Tibial artery (tissue), 4 donors: ENCODE measurements at regions not wholly inside any gene's neighbourhood (a gene's known extent, or its start where the extent isn't known, plus 50 kb on each side); places are given as distances from the start of the nearest gene placed in this dataset.

Experiments used
- DNase-seq, 2 donors: peaks; one replicate each; pipeline ENCODE4 v3.0.0-alpha.2; 2019
- H3K27ac ChIP-seq, 2 donors: fragments of 200-600 bp; sonication (generic) in 1 of 2; 1 replicate in 1 of 2; 2 replicates in 1 of 2; pipeline ENCODE4 v1.5.1; 2018 to 2019; ENCODE audit warnings: mild to moderate bottlenecking in 1 of 2
- H3K27me3 ChIP-seq, 2 donors: fragments of 200-600 bp; sonication (generic) in 1 of 2; one replicate each; pipeline versions ENCODE4 v1.5.1 to v1.6.0; 2016 to 2019
- H3K36me3 ChIP-seq, 3 donors: fragments of 200-600 bp; sonication (generic) in 2 of 3; one replicate each; pipeline ENCODE4 v1.5.1; 2016 to 2019; ENCODE audit warnings: mild to moderate bottlenecking in 2 of 3
- H3K4me1 ChIP-seq, 4 donors: fragments of 200-600 bp; sonication (generic) in 2 of 4; 1 replicate in 3 of 4; 2 replicates in 1 of 4; pipeline ENCODE4 v1.5.1; 2016 to 2019
- H3K4me3 ChIP-seq, 2 donors: fragments of 200-600 bp; sonication (generic) in 1 of 2; 1 replicate in 1 of 2; 2 replicates in 1 of 2; pipeline ENCODE4 v1.5.1; 2018 to 2019; ENCODE audit warnings: mild to moderate bottlenecking in 2 of 2
- H3K9me3 ChIP-seq, 3 donors: fragments of 200-600 bp; sonication (generic) in 1 of 3; one replicate each; pipeline ENCODE4 v1.5.1; 2016 to 2019
- intact Hi-C: fragments of 100-400 bp; cut with DNase I; formaldehyde crosslinking; loops from one replicate; pipeline ENCODE4 v1.15.0; 2023; ENCODE audit warnings: low total_unique reads
- TF ChIP-seq, protein P1 (sequence below), 2 experiments: fragments of 200-600 bp in 1 of 2; fragments of 450-650 bp in 1 of 2; IDR thresholded peaks; one replicate each; pipeline ENCODE4 v1.5.1; 2017 to 2019; ENCODE audit warnings: antibody characterized with exemption in 2 of 2, mild to moderate bottlenecking in 1 of 2, moderate library complexity in 1 of 2

DNA sequence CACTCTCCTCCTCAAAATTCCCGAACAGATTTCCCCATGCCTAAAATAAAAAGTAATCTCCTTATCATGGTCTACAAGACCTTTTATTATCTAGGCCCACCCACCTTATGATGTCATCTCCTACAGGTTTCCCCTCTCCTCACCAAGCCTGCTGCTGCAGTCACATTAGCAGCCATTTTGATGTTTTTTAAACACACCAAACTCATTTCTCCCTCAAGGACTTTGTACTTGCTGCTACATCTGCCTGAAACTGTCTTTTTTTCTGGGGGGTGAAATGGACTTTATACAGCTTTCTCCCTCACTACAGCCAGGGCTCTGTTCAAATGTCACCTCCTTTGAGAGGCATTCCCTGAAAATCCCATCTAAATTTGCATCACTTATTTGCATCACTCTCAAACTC, 90.2 kb upstream of the TAB3 start:
- H3K27ac ChIP-seq, result no peak overlapping the region
- H3K4me3 ChIP-seq, result no peak overlapping the region
- intact Hi-C loops, result no loop called here
- no peaks in the 10 kb centered on the region for H3K9me3 ChIP-seq
- DNase-seq, result no peak
- H3K4me1 ChIP-seq, result no peaks in the 10 kb centered on the region
- no peaks in the 10 kb centered on the region for H3K27me3 ChIP-seq
- H3K36me3 ChIP-seq, result no peaks in the 10 kb centered on the region
- TF ChIP-seq, protein P1, sequence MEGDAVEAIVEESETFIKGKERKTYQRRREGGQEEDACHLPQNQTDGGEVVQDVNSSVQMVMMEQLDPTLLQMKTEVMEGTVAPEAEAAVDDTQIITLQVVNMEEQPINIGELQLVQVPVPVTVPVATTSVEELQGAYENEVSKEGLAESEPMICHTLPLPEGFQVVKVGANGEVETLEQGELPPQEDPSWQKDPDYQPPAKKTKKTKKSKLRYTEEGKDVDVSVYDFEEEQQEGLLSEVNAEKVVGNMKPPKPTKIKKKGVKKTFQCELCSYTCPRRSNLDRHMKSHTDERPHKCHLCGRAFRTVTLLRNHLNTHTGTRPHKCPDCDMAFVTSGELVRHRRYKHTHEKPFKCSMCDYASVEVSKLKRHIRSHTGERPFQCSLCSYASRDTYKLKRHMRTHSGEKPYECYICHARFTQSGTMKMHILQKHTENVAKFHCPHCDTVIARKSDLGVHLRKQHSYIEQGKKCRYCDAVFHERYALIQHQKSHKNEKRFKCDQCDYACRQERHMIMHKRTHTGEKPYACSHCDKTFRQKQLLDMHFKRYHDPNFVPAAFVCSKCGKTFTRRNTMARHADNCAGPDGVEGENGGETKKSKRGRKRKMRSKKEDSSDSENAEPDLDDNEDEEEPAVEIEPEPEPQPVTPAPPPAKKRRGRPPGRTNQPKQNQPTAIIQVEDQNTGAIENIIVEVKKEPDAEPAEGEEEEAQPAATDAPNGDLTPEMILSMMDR (IDR thresholded peaks at IDR 0.05), result no peak

DNA sequence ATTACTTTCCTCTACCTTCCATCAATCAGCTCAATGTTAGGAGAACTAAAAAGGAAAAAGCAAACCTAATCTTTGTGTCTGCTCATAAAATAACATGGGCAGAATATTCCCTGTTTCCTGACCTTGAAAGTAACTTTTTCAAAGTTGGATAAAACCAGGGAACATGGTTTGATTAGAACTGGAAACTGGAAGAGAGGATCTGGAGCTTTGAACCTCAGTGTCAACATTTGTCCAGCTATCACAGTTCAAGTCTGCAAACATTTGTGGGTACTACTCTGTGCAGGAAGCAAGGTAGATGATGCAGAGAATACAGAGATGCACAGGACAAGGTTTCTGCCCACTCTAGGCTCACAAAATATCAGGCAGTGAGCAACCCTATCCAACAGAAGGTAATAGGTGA, 86.4 kb upstream of the TAB3 start:
- Histone ChIP-seq H3K4me3 (no peak overlapping the region), H3K4me1 (no peaks in the 10 kb centered on the region), H3K27ac (no peak overlapping the region), H3K36me3 (no peaks in the 10 kb centered on the region), H3K9me3 (no peaks in the 10 kb centered on the region), H3K27me3 (no peaks in the 10 kb centered on the region)
- intact Hi-C loops, result no loop called here
- TF ChIP-seq, protein P1 (IDR thresholded peaks at IDR 0.05), result no peak
- DNase-seq, result no peak

DNA sequence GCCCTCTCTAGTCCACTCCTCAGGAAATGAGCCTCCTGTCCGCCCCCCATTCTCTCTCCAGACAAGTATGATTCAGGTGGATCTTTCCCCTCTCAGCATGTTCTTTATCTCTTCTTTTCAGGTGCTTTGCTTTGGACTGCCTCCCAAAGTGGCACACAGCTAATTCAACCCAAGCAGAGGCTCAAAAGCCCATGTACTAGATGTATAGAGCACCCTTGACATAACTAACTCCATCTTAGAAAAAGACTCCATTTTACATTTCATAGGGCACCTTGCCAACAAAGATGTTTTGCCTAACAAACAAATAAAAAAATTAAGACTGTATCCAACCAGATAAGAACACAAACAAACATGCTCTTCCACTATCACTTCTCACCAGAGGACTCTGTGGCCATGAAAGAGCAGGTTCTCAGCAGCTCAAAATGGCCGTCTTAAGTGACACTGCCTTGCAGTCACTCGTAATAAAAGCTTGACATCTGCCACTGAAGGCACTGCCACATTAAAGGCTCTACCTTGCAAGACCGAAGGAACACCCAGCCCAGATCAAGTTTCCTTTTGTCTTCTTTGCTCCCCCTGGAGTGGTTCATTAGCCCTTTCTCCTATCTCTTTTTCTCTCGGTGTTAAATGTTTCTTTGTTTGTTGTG, 84.9 kb upstream of the TAB3 start:
- no peaks in the 10 kb centered on the region for H3K4me1 ChIP-seq
- intact Hi-C loops, result no loop called here
- no peak overlapping the region for H3K4me3 ChIP-seq
- no peaks in the 10 kb centered on the region for H3K36me3 ChIP-seq
- no peak overlapping the region for H3K27ac ChIP-seq
- DNase-seq, result no peak
- TF ChIP-seq, protein P1 (IDR thresholded peaks at IDR 0.05), result no peak
- no peaks in the 10 kb centered on the region for H3K27me3 ChIP-seq
- H3K9me3 ChIP-seq, result no peaks in the 10 kb centered on the region

DNA sequence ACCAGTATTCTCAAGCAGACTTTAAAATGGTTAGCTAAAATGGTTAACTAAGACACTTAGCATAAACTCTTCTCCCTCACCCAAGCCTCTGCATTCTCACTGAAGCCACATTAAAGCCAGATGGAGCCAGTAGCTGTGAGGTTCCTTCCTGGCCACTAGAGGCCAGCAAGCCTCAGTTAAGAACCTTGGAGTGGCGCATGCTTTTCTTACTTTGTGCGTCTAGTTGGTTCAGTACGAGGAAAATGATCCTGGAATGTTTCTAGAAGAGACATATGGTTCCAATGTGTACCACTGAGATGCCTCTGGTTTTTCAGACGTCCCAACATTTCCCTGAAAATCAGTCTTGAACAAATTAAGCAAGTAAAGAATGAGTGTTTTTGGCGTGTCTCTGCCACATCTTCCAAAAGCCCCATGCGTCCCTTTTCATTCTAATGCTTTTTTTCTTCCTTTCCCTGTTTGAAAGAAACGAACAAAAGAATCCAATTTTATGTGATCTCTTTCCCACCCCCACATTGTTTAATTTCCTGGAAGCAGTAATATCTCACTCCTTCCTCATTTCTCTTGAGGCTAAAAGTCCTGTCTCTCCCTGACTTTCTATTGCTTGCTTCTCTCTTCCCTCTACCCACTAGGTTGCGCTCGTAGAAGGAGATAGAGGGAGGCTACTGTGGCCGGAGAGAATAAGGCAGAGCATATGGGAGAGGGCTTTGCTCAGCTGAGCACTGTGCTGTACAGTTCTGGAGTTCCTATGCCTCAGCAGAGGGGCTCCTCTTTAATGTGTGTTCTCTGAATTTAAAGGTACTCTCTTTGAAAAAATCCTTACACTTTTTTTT, 82.9 kb upstream of the TAB3 start:
- DNase-seq, result no peak
- no peaks in the 10 kb centered on the region for H3K9me3 ChIP-seq
- no peaks in the 10 kb centered on the region for H3K4me1 ChIP-seq
- TF ChIP-seq, protein P1 (IDR thresholded peaks at IDR 0.05), result peak; percentile 44 to 51
- H3K27ac ChIP-seq, result no peak overlapping the region
- no peaks in the 10 kb centered on the region for H3K27me3 ChIP-seq
- peak overlapping the region; percentile 19 to 32 for H3K4me3 ChIP-seq
- H3K36me3 ChIP-seq, result no peaks in the 10 kb centered on the region
- intact Hi-C loops, result no loop called here

DNA sequence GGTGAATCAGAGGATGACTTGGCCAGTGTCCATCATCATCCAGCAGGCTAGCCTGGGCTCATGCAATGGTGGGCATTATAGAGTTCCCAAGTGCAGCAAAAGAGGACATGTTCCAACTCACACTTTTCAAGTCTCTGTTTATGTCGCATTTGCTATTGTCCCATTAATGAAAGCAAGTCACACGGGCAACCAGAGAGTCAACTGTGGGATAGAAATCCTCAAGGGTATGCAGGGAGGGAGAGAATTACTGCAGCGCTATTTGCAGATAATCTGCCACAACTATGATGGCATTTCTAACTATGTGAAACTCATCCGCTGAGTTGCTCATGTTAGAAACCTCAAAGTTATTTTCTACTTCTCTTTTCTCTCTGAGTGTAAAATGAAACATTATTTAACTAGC, 78.5 kb upstream of the TAB3 start:
- Histone ChIP-seq H3K36me3 (no peaks in the 10 kb centered on the region), H3K27me3 (no peaks in the 10 kb centered on the region), H3K27ac (no peak overlapping the region), H3K9me3 (no peaks in the 10 kb centered on the region), H3K4me3 (no peak overlapping the region), H3K4me1 (no peaks in the 10 kb centered on the region)
- DNase-seq, result no peak
- TF ChIP-seq, protein P1 (IDR thresholded peaks at IDR 0.05), result no peak
- intact Hi-C loops, result no loop called here
